HG03457 (cell line): ENCODE measurements at regions not wholly inside any gene's neighbourhood (a gene's known extent, or its start where the extent isn't known, plus 50 kb on each side); places are given as distances from the start of the nearest gene placed in this dataset.

ENCODE experiments used
- ATAC-seq: cut with Tn5 transposase; IDR thresholded peaks from one replicate; pipeline ENCODE4 v1.9.1; 2021; ENCODE audit warnings: moderate number of reproducible peaks; ENCODE audit not compliant: unreplicated experiment

DNA sequence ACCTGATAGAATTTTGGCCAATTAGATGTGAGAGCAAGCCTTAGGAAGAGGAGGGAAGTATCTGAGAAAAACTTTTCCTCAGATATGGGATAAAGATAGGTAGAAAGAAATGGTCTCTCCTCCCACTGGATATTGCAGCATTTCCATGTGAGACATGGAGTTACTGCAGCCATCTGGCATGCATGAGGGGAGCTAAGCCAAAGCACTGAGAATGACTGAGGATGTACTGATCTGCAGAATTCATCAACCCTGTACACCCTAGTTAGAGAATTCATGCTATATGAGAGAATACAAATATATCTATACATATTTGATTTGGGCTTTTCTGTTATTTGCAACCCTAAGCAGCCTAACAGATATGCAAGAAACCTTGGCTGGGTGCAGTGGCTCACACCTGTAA lies 52.5 kb upstream of the RPL34 start:
- ATAC-seq, result no peak

- ATAC-seq, result no peak
These were observed 59.3 kb upstream of the RPL34 start for GRCh38 chr4:108561116-108561515.

DNA sequence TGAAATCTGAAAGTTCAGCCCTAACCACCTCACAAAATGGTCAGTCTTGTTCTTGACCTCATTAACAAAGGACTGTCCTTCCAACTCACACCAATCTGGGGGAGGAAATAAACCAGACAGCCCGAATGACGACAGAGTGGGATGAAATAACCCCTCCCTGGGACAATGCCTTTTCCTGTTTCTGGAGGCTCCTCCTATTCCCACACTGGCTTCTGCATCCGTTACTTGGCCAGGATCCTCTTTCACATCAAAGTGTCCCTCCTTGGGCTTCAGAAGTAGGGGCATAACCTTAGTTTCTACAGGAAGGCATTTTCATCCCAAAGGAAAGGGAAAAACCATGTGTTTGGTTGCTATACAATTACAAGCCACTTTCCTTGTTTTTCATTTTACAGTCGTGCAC lies 59.8 kb upstream of the RPL34 start:
- ATAC-seq, result no peak

DNA sequence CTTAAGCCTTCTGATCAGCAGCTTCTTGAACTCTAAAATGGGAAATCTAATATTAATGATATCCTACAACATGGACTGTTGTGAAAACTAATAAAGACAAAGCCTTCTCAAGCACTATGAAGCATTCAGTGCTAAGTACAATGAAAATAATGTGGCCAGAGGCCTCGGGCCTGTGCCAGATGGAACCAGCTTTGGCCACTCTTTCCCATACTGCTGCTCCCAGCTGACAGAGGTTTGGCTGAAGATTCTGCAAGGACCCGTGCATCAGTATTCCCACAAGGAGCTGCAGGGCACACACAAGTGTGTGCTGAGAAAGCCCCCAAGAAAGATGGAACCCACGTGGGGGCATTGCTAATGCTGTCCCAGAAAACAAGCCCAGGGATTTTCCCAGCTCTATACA lies 60.5 kb upstream of the RPL34 start:
- no peak for ATAC-seq

DNA sequence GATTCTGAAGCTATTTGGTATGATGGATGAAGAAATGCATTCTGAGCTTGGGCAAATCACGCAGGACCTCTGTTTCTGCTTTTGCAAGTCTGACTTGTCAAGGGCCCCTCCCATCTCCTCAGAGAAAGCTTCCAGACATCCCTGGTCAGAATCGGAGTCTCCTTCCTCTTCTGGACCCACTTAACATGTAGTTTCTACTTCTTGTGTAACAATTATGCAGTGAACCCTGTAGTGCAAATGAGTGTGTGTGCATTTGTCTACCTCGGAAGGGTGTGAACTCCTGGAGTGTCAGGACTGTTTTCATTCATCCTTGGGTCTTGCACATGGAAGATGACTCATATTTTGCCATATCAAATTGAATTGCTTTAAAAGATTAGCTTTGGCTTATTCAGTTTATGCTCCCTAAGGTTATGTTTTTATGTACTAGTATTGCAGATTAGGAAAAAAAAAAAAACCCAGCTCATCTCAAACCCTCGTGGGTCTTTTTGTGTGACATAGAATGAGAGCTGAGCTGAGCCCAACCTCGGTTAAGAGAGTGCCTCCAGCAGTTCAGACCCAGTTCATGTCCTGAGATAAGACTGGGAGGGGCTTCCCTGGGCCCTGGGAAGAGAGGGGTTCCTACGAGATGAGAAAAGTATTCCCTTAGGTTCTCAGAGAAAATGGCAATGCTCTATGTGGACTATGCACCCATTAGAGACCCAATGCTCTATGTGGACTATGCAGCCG lies 61.1 kb upstream of the RPL34 start:
- no peak for ATAC-seq

GRCh38 chr4:108556588-108557200 lies 63.7 kb upstream of the RPL34 start:
- ATAC-seq, result no peak

DNA sequence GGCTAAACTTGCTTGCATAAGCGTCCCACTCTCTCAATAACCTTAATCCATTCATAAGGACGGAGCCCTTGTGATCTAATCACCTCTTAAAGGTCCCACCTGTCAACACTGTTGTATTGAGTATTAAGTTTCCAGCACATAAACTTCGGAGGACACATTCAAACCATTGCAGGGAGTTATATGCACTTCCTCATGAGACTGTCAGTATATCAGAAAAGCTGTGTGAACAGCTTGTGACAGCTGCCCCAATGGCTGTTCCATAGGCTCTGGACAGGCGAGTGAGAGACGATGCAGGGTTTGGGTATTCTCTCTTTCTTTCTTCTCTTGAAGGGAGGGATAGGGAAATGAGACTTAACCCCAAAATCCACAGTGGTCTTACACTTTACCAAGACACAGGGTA lies 64.2 kb upstream of the RPL34 start:
- no peak for ATAC-seq

- ATAC-seq, result no peak
These were observed 64.7 kb upstream of the RPL34 start for GRCh38 chr4:108555701-108556100.

GRCh38 chr4:108547682-108548081 lies 72.7 kb upstream of the RPL34 start:
- no peak for ATAC-seq

- ATAC-seq, result no peak
These were observed 73.6 kb upstream of the RPL34 start for GRCh38 chr4:108546728-108547127.

DNA sequence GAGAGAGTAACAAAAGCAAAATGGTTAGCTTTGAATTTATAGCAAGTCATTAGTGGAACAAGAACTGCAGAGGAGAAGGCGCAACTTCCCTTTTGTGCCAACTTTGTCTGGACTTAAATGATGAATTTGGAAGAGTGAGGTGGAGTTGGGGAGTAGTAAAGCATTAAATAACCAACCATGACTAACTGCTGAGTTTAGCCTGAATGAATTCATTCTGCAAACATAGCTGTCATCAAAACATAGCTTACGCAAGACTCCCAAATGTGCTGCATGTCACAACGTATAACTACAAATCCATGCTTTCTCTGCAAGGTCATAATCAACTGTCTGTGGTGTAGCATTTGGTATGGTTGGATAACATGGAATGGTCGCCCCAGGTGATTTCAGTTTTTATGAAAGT lies 75.9 kb upstream of the RPL34 start:
- ATAC-seq, result no peak

- no peak for ATAC-seq
These were observed 76.9 kb upstream of the RPL34 start for GRCh38 chr4:108543359-108543968.

DNA sequence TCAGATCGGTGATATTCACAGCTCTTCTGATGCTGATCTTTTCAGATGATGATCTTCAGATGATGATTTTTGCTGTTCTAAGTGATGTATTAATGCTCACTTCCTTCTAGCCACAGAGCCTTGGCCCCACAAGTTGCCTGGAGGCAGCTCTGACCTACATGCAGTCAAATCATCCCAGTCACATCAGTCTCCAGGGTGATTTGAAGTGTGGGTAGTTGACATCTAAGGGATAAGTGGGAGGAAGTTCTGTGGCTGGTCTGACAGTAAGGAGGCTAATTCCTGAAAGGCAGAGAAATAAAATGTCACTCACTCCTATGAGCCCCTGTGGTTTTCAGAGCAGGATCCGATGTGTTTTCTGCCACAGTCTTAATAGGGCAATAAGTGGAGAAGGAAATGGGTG lies 79.8 kb upstream of the RPL34 start:
- peak; percentile 79 for ATAC-seq

- ATAC-seq, result no peak
These were observed 83.8 kb upstream of the RPL34 start for GRCh38 chr4:108536577-108536976.

GRCh38 chr4:108535757-108536156 lies 84.6 kb upstream of the RPL34 start:
- no peak for ATAC-seq

DNA sequence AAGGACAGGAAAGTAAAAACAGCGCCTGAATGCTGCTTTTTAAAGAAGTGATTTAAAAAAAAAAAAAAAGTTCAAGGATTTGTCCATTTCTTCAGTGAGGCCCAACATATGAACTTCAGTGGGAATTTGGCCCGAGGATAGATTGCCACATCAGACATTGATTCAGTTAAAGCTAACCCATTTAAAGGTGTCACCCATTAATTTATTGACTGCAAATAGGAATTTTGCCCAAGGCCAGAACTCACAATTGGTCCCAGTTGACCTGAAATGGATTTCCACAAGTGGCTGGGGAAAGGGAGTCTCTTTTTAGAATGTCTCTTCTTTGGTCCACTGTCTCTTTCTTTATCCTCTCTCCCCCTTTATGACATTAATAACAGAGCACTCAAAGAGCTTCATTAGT lies 86.5 kb upstream of the RPL34 start:
- no peak for ATAC-seq

- no peak for ATAC-seq
These were observed 87.0 kb upstream of the RPL34 start for GRCh38 chr4:108533245-108533844.

DNA sequence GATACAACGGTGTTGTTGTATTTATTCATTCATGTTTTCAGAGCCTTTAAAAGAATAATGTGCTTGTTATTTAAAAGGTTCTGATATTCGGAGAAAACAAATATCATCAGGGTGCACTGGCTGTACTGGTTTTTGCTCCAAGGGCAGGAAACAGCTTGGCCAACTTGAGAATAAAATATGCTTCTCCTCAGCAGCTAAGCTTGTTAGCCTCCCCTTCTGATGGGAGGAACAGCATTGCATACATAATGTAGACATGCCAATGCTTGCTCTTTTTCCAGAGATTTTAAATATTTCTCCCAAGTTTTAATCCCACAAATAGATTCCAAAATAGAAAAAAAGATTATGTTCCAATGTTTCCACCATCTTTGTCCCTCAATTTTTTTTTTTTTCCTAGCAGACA lies 87.6 kb upstream of the RPL34 start:
- ATAC-seq, result no peak

- no peak for ATAC-seq
These were observed 88.2 kb upstream of the RPL34 start for GRCh38 chr4:108532187-108532586.

- no peak for ATAC-seq
These were observed 88.9 kb upstream of the RPL34 start for GRCh38 chr4:108531461-108531860.

- ATAC-seq, result no peak
These were observed 90.1 kb upstream of the RPL34 start for GRCh38 chr4:108529984-108530905.
